Esophagus squamous epithelium (tissue), 5 donors: ENCODE measurements at regions not wholly inside any gene's neighbourhood (a gene's known extent, or its start where the extent isn't known, plus 50 kb on each side); places are given as distances from the start of the nearest gene placed in this dataset.
"Not testable (repeated sequence)": the region's sequence is repeated elsewhere in the genome, so short reads cannot be mapped to it uniquely, and the experiment has no call there.

ENCODE experiments used
- DNase-seq: peaks from one replicate; lab custom pipeline; 2025; lab: John Stamatoyannopoulos, UW
- H3K27ac ChIP-seq, 4 donors: fragments of 200-600 bp; sonication (generic); one replicate each; pipeline ENCODE4 v1.5.1; 2016 to 2019; ENCODE audit warnings: mild to moderate bottlenecking in 1 of 4
- H3K27me3 ChIP-seq, 4 donors: fragments of 200-600 bp; sonication (generic); 1 replicate in 3 of 4; 2 replicates in 1 of 4; pipeline versions ENCODE4 v1.5.1 to v1.6.0; 2017 to 2021; ENCODE audit warnings: antibody characterized with exemption in 1 of 4
- H3K36me3 ChIP-seq, 3 donors: fragments of 200-600 bp; sonication (generic); one replicate each; pipeline ENCODE4 v1.5.1; 2016 to 2019
- H3K4me1 ChIP-seq, 3 donors: fragments of 200-600 bp; sonication (generic); one replicate each; pipeline ENCODE4 v1.5.1; 2017 to 2019
- H3K4me3 ChIP-seq, 4 donors: fragments of 200-600 bp; sonication (generic); 1 replicate in 3 of 4; 2 replicates in 1 of 4; pipeline ENCODE4 v1.5.1; 2016 to 2019; ENCODE audit warnings: mild to moderate bottlenecking in 2 of 4, moderate library complexity in 1 of 4
- H3K9me3 ChIP-seq, 3 donors: fragments of 200-600 bp; sonication (generic); one replicate each; pipeline ENCODE4 v1.5.1; 2016 to 2019
- CTCF ChIP-seq, 6 experiments: fragments of 450-650 bp in 4 of 6; fragments of 200-600 bp in 2 of 6; sonication (generic) in 2 of 6; IDR thresholded peaks; one replicate each; pipeline ENCODE4 v1.5.1; 2016 to 2019; ENCODE audit warnings: antibody characterized with exemption in 6 of 6, mild to moderate bottlenecking in 4 of 6, moderate library complexity in 4 of 6
- POLR2A ChIP-seq, 4 donors: fragments of 450-650 bp; IDR thresholded peaks; one replicate each; pipeline ENCODE4 v1.6.1; 2017; ENCODE audit warnings: antibody characterized with exemption in 4 of 4, mild to moderate bottlenecking in 4 of 4, moderate library complexity in 3 of 4
- WGBS, 2 donors: methylation state at CpG; one replicate each; pipeline ENCODE4 v1.1.5; 2018; 5-methylcytosine and 5-hydroxymethylcytosine counted together
- intact Hi-C: fragments of 100-400 bp; cut with DNase I; formaldehyde crosslinking; loops from one replicate; pipeline ENCODE4 v1.15.0; 2022
- donor health status: DM: yes; HTN: yes; CAD: no.

GRCh38 chrX:46208225-46208854 lies 336.9 kb downstream of the ZNF674 start:
- Histone ChIP-seq H3K36me3 (no peaks in the 10 kb centered on the region), H3K27me3 (no peaks in the 10 kb centered on the region), H3K4me3 (no peak overlapping the region), H3K9me3 (no peaks in the 10 kb centered on the region), H3K4me1 (peaks cover 0 to 30% (median 0%) of the 10 kb centered on the region in 3 donors), H3K27ac (peak overlapping the region in 1 of 4 donors; percentile 44)
- no peak for DNase-seq
- 6 to 45% methylated on average over 2 of the region's 2 CpGs for WGBS, 2 donors
- TF ChIP-seq CTCF (IDR thresholded peaks at IDR 0.05) (no peak), POLR2A (IDR thresholded peaks at IDR 0.05) (no peak)
- intact Hi-C loops = no loop called here

DNA sequence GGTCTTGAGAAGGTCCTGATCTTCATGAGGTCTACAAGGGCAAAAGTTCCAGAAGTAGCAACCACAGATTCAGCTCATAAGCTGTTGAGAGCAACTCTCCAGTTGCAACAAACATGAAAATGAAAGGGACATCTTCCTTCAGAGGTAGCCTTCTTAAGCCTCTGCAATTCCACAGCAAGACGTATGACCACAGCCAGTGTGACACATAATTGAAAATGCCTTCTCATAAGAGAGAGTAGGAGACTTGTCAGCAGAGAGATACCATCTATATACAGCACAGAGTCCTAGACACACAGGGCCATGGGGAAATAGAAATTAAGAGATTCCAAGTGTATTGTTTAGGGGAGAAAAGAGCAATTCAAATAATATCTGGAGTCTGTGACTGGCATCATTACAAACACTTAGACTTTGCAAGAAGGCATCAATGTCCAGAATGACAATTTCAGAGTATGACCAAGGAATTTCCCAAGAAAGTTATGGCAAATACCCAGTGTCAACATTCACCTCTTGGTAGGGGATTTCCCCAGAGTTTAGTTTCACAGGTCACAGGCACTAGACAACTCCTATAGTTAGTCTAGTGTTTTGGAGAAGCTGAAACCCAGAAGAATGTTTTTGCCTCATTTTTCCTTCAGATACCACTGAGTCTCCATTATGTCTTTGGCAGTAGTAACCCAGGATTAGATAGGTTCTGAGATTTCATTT lies 340.3 kb downstream of the ZNF674 start:
- Histone ChIP-seq H3K4me3 (no peak overlapping the region), H3K9me3 (no peaks in the 10 kb centered on the region), H3K27ac (peak overlapping the region in 1 of 4 donors; percentile 6), H3K36me3 (no peaks in the 10 kb centered on the region), H3K27me3 (no peaks in the 10 kb centered on the region), H3K4me1 (peaks cover 0 to 25% (median 0%) of the 10 kb centered on the region in 3 donors)
- intact Hi-C loops = no loop called here
- WGBS, 2 donors = 100% methylated on average over 1 of the region's 1 CpG; no CpG with 5 or more reads in 1 of the 2 donors
- TF ChIP-seq CTCF (IDR thresholded peaks at IDR 0.05) (no peak), POLR2A (IDR thresholded peaks at IDR 0.05) (no peak)
- DNase-seq = no peak

- intact Hi-C loops = no loop called here
- H3K4me1 ChIP-seq = peaks cover 0 to 6% (median 0%) of the 10 kb centered on the region in 3 donors
- DNase-seq = no peak
- no peaks in the 10 kb centered on the region for H3K9me3 ChIP-seq
- TF ChIP-seq POLR2A (IDR thresholded peaks at IDR 0.05) (no peak), CTCF (IDR thresholded peaks at IDR 0.05) (no peak)
- H3K36me3 ChIP-seq = no peaks in the 10 kb centered on the region
- H3K4me3 ChIP-seq = no peak overlapping the region
- 62 to 78% methylated on average over 4 to 10 of the region's 10 CpGs for WGBS, 2 donors
- H3K27ac ChIP-seq = no peak overlapping the region
- H3K27me3 ChIP-seq = no peaks in the 10 kb centered on the region
Observed at GRCh38 chrX:46202733-46203514, 342.3 kb downstream of the ZNF674 start.

DNA sequence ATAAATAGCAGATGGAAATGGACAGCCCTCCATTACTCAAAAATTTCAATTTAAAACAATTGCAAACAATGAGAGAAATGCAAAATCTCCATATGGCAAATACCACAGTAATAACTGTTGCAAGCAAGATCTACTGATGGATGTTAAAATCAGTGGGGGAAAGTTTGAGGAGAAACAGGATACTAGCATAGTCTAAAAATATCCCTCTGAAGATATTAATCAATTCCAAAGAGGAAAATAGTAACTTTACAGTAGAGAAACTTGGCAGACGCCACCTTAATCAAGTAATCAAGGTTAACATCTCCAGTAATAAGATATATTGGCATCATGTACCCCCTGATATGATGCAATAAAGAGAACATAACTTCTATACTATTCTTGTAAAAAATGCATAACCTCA lies 344.8 kb downstream of the ZNF674 start:
- Histone ChIP-seq H3K4me1 (peaks cover 0 to 6% (median 0%) of the 10 kb centered on the region in 3 donors), H3K27ac (no peak overlapping the region), H3K27me3 (no peaks in the 10 kb centered on the region), H3K36me3 (no peaks in the 10 kb centered on the region), H3K4me3 (no peak overlapping the region), H3K9me3 (no peaks in the 10 kb centered on the region)
- intact Hi-C loops = no loop called here
- whole genome bisulfite sequencing, 2 donors = 42 to 70% methylated on average over 1 of the region's 1 CpG
- TF ChIP-seq CTCF (IDR thresholded peaks at IDR 0.05) = no peak
- no peak for TF ChIP-seq POLR2A (IDR thresholded peaks at IDR 0.05)
- no peak for DNase-seq

DNA sequence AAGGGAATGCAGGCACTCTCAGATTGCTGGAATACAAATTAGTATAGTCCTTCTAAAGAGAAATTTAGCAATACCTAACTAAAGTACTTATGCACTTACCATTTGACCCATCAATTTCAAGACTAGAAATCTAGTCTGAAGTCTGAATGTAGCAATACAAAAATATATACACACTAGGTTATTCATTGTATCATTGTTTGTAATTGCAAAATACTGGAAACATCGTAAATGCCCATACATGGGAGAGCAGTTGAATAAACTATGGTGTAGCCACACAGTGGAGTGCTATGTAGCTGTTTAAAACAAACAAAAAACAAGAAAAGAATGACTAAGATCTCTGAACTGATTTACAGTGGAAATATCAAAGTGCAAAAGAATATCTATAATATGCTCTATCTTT lies 346.4 kb downstream of the ZNF674 start:
- Histone ChIP-seq H3K36me3 (no peaks in the 10 kb centered on the region), H3K9me3 (peaks cover 0 to 4% (median 0%) of the 10 kb centered on the region in 3 donors), H3K27ac (no peak overlapping the region), H3K27me3 (no peaks in the 10 kb centered on the region), H3K4me3 (no peak overlapping the region), H3K4me1 (no peaks in the 10 kb centered on the region)
- no peak for TF ChIP-seq CTCF (IDR thresholded peaks at IDR 0.05)
- no peak for TF ChIP-seq POLR2A (IDR thresholded peaks at IDR 0.05)
- intact Hi-C loops = no loop called here
- no peak for DNase-seq
- 71 to 79% methylated on average over 1 of the region's 1 CpG for WGBS, 2 donors

DNA sequence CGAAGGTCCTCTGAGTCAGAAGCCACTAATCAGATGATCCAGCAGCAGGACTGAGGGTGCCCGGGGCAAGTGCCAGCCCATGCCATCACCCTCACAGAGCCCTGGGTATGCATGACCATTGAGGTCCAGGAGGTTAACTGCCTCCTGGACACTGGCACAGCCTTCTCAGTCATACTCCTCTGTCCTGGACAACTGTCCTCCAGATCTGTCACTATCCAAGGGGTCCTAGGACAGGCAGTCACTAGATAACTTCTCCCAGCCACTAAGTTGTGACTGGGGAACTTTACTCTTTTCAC lies 358.5 kb downstream of the ZNF674 start:
- WGBS, 2 donors = 46% methylated on average over 2 of the region's 2 CpGs; no CpG with 5 or more reads in 1 of the 2 donors
- H3K9me3 ChIP-seq, H3K27me3 ChIP-seq, H3K36me3 ChIP-seq, H3K4me3 ChIP-seq, DNase-seq, intact Hi-C loops: not testable (repeated sequence)
- peak overlapping the region; percentile 23 to 76 (median 70) for H3K27ac ChIP-seq
- peaks cover 0 to 35% (median 0%) of the 10 kb centered on the region in 3 donors for H3K4me1 ChIP-seq
